PC-9 (cell line): ENCODE measurements at regions not wholly inside any gene's neighbourhood (a gene's known extent, or its start where the extent isn't known, plus 50 kb on each side); places are given as distances from the start of the nearest gene placed in this dataset.
"Not testable (repeated sequence)": the region's sequence is repeated elsewhere in the genome, so short reads cannot be mapped to it uniquely, and the experiment has no call there.

ENCODE experiments used
- BruUV-seq: library from RNA; stranded (reverse); fragments of 400-500 nt; replicated peaks from 2 replicates; lab custom pipeline; 2021; lab: Mats Ljungman, UMichigan
- CTCF ChIA-PET: fragments of 300-600 bp; sonication (Branson Sonifier 250); formaldehyde crosslinking; loops from one replicate; lab custom pipeline; 2022; ENCODE audit warnings: antibody characterized with exemption; lab: Charles Lee
- POLR2A ChIA-PET: fragments of 300-600 bp; sonication (Branson Sonifier 250); formaldehyde crosslinking; loops from one replicate; lab custom pipeline; 2022; ENCODE audit warnings: antibody characterized with exemption; ENCODE audit not compliant: unreplicated experiment; lab: Charles Lee
- DNase-seq, 2 experiments: peaks; one replicate each; pipeline versions ENCODE4 v3.0.0 to v3.0.0-alpha.2; 2015 to 2022; ENCODE audit warnings: mixed read lengths in 1 of 2
- H2AFZ ChIP-seq: fragments of 200-600 bp; sonication (generic); 2 replicates; pipeline ENCODE4 v1.8.1; 2017; ENCODE audit warnings: antibody characterized with exemption
- H3F3A ChIP-seq: fragments of 200-600 bp; sonication (generic); 2 replicates; pipeline ENCODE4 v1.8.1; 2017; ENCODE audit warnings: antibody characterized with exemption, mild to moderate bottlenecking, low read depth; ENCODE audit not compliant: insufficient read depth
- H3K27ac ChIP-seq: fragments of 200-600 bp; sonication (generic); 2 replicates; pipeline ENCODE4 v1.6.1; 2016; ENCODE audit warnings: mixed run types
- H3K27me3 ChIP-seq: fragments of 200-600 bp; sonication (generic); 2 replicates; pipeline ENCODE4 v1.6.1; 2016; ENCODE audit warnings: low read depth, mixed run types; ENCODE audit not compliant: insufficient read depth
- H3K36me3 ChIP-seq: fragments of 200-600 bp; sonication (generic); 2 replicates; pipeline ENCODE4 v1.6.1; 2016; ENCODE audit warnings: low read depth, mixed run types
- H3K4me1 ChIP-seq: fragments of 200-600 bp; sonication (generic); replicated peaks from 2 replicates; pipeline ENCODE4 v1.6.1; 2016; ENCODE audit warnings: mixed run types; ENCODE audit not compliant: insufficient read depth
- H3K4me2 ChIP-seq: fragments of 200-600 bp; sonication (generic); 2 replicates; pipeline ENCODE4 v1.6.1; 2017; ENCODE audit warnings: mixed run types
- H3K4me3 ChIP-seq: fragments of 200-600 bp; sonication (generic); 2 replicates; pipeline ENCODE4 v1.6.1; 2016; ENCODE audit warnings: mixed run types
- H3K79me2 ChIP-seq: fragments of 200-600 bp; sonication (generic); 2 replicates; pipeline ENCODE4 v1.6.1; 2017; ENCODE audit warnings: low read depth, mixed run types
- H3K9me2 ChIP-seq: fragments of 200-600 bp; sonication (generic); 2 replicates; pipeline ENCODE4 v1.8.1; 2017; ENCODE audit warnings: mild to moderate bottlenecking; ENCODE audit not compliant: insufficient read depth
- H3K9me3 ChIP-seq: fragments of 200-600 bp; sonication (generic); 2 replicates; pipeline ENCODE4 v1.8.1; 2016; ENCODE audit warnings: low read depth; ENCODE audit not compliant: insufficient read depth
- H4K20me1 ChIP-seq: fragments of 200-600 bp; sonication (generic); 2 replicates; pipeline ENCODE4 v1.8.1; 2017; ENCODE audit not compliant: insufficient read depth
- EZH2 ChIP-seq: fragments of 200-600 bp; sonication (generic); IDR thresholded peaks from 2 replicates; pipeline ENCODE4 v1.8.0; 2017; ENCODE audit warnings: antibody characterized with exemption, low read depth
- intact Hi-C: fragments of 100-400 bp; cut with micrococcal nuclease; formaldehyde crosslinking; loops from one replicate; pipeline ENCODE4 v1.10.0; 2022; ENCODE audit not compliant: unreplicated experiment
- TF ChIP-seq, protein P1 (sequence below): fragments of 200-600 bp; sonication (generic); conservative IDR thresholded peaks from 2 replicates; pipeline ENCODE4 v1.6.1; 2017; ENCODE audit warnings: mixed run types, antibody characterized with exemption, mild to moderate bottlenecking, moderate library complexity

DNA sequence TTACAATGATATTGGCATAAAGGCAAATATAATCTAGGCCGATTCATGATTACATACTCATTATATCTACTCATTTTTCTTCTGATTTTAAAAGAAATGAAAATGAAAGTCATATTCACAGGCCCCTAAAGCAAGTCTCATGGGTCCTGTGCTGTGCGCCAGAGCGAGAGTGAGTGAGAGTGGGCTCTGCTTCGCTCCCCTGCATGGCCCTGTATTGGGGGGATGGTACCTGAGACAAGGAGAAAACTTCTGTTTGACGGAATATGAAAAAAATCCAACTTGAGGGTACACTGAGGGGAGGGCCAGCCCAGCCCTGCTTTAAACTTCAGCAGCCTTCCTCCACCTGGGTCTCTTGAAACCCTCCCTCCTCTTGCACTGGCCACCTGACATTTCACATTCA is 81.4 kb upstream of the RGPD5 start:
- Histone ChIP-seq H3K36me3 (no peaks in the 10 kb centered on the region), H2AFZ (no peak overlapping the region), H3K4me1 (no peaks in the 10 kb centered on the region), H3K27me3 (no peaks in the 10 kb centered on the region), H3K9me2 (no peaks in the 10 kb centered on the region), H3F3A (peaks cover 5% of the 10 kb centered on the region; the same call in 1 of the 2 replicates), H3K79me2 (no peaks in the 10 kb centered on the region), H4K20me1 (no peaks in the 10 kb centered on the region), H3K9me3 (no peaks in the 10 kb centered on the region), H3K4me2 (no peak overlapping the region), H3K4me3 (no peak overlapping the region), H3K27ac (no peak overlapping the region)
- CTCF ChIA-PET: interaction anchor here (1.4 kb wide), 2 partner anchors 11 to 167 kb away, joined by 3 to 5 read pairs; no protein-coding TSS in a partner anchor
- DNase-seq: no peak
- intact Hi-C loops: no loop called here
- POLR2A ChIA-PET: no interaction called here
- no peak for TF ChIP-seq EZH2
- TF ChIP-seq, protein P1, sequence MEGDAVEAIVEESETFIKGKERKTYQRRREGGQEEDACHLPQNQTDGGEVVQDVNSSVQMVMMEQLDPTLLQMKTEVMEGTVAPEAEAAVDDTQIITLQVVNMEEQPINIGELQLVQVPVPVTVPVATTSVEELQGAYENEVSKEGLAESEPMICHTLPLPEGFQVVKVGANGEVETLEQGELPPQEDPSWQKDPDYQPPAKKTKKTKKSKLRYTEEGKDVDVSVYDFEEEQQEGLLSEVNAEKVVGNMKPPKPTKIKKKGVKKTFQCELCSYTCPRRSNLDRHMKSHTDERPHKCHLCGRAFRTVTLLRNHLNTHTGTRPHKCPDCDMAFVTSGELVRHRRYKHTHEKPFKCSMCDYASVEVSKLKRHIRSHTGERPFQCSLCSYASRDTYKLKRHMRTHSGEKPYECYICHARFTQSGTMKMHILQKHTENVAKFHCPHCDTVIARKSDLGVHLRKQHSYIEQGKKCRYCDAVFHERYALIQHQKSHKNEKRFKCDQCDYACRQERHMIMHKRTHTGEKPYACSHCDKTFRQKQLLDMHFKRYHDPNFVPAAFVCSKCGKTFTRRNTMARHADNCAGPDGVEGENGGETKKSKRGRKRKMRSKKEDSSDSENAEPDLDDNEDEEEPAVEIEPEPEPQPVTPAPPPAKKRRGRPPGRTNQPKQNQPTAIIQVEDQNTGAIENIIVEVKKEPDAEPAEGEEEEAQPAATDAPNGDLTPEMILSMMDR: no peak
- no TSS peak for BruUV-seq

DNA sequence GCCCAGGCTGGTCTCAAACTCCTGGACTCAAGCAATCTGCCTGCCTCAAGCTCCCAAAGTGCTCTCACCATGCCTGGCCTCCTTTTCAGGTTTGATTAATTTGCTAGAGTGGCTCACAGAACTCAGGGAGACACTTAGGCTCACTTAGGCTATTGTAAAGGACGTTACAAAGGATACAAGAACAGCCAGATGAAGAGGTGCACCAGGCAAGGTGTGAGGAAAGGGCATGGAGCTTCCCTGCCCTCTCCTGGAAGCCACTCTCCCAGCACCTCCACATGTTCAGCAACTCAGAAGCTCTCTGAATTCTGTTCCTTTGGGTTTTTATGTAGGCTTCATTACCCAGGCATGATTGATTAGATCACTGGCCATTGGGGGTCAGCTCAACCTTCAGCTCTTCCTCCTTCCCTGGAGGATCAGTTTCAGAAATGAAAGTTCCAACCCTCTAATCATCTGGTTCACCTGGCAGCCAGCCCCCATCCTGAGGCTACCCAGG is 78.7 kb upstream of the RGPD5 start:
- no peaks in the 10 kb centered on the region for H3K27me3 ChIP-seq
- no peaks in the 10 kb centered on the region for H3K79me2 ChIP-seq
- no peaks in the 10 kb centered on the region for H3K9me3 ChIP-seq
- intact Hi-C loops: loop anchor here (1.0 to 5.0 kb wide), 3 partner anchors 104 to 588 kb away; partner anchors contain the start of gene SH3RF3
- H3K27ac ChIP-seq: no peak overlapping the region
- no peak overlapping the region for H2AFZ ChIP-seq
- H3K36me3 ChIP-seq: no peaks in the 10 kb centered on the region
- TF ChIP-seq, protein P1: peak; percentile 70
- TF ChIP-seq EZH2: no peak
- H3K4me2 ChIP-seq: no peak overlapping the region
- H4K20me1 ChIP-seq: no peaks in the 10 kb centered on the region
- no peak overlapping the region for H3K4me3 ChIP-seq
- BruUV-seq: no TSS peak
- no peaks in the 10 kb centered on the region for H3K4me1 ChIP-seq
- ChIA-PET CTCF (interaction anchor here (0.6 to 1.5 kb wide), 5 partner anchors 14 to 726 kb away, joined by 3 to 16 read pairs (median 4); no protein-coding TSS in a partner anchor), POLR2A (interaction anchor here (0.6 to 0.7 kb wide), 2 partner anchors 156 to 312 kb away, joined by 5 to 9 read pairs; no protein-coding TSS in a partner anchor)
- H3K9me2 ChIP-seq: no peaks in the 10 kb centered on the region
- peak in 1 of 2 experiments; percentile 55 for DNase-seq
- H3F3A ChIP-seq: no peaks in the 10 kb centered on the region

DNA sequence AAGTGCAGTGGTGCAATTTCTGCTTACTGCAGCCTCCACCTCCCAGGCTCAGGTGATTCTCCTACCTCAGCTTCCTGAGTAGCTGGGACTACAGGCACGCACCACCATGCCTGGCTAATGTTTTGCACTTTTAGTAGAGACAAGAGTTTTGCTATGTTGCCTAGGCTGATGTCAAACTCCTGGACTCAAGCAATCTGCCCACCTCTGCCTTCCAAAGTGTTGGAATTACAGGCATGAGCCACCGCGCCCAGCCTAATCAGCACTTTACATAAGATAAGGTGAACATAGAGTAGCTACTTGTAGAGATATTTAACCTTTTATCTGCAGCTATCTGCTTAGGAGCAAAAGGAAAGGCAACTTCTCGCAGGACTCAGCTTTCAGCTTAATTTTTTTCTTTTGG is 77.5 kb upstream of the RGPD5 start:
- CTCF ChIA-PET: interaction anchor here (0.9 kb wide), 1 partner anchor 101 kb away, joined by 6 read pairs; no protein-coding TSS in a partner anchor
- DNase-seq, BruUV-seq, H3K4me1 ChIP-seq, H2AFZ ChIP-seq, H3K4me3 ChIP-seq, H3K79me2 ChIP-seq, H3K36me3 ChIP-seq, H3K27ac ChIP-seq, H3K4me2 ChIP-seq, POLR2A ChIA-PET, H3K9me2 ChIP-seq, H3K9me3 ChIP-seq, H3K27me3 ChIP-seq, H3F3A ChIP-seq, H4K20me1 ChIP-seq: not testable (repeated sequence)
- intact Hi-C loops: loop anchor here (5.0 kb wide), 1 partner anchor 589 kb away; the partner anchor contains the start of gene SH3RF3
